ENCODE measurements at regions not wholly inside any gene's neighbourhood (a gene's known extent, or its start where the extent isn't known, plus 50 kb on each side); places are given as distances from the start of the nearest gene placed in this dataset.

- H3K9me3 Mint-ChIP-seq (ENCODE audit: low read depth) = peaks cover 5% of the 10 kb centered on the region
- no peaks in the 10 kb centered on the region for H3K4me1 Mint-ChIP-seq (ENCODE audit: low read depth)
- H3K27ac Mint-ChIP-seq = no peak overlapping the region
- no peak for DNase-seq (ENCODE audit: low spot score, unreplicated experiment)
- no peaks in the 10 kb centered on the region for H3K36me3 Mint-ChIP-seq (ENCODE audit: insufficient read depth)
- peaks cover 29% of the 10 kb centered on the region for H3K27me3 Mint-ChIP-seq
- no peak overlapping the region for H3K4me3 Mint-ChIP-seq (ENCODE audit: low read depth)
- TF ChIP-seq CTCF (IDR thresholded peaks at IDR 0.05; ENCODE audit: unreplicated experiment) = no peak
Observed at GRCh38 chr10:43931308-43931930, 282.7 kb upstream of the ZNF32 start.

GRCh38 chr10:43930777-43931176, 282.1 kb upstream of the ZNF32 start:
- no peak for TF ChIP-seq CTCF (IDR thresholded peaks at IDR 0.05; ENCODE audit: unreplicated experiment)
- Mint-ChIP-seq H3K4me1 (ENCODE audit: low read depth) (no peaks in the 10 kb centered on the region), H3K4me3 (ENCODE audit: low read depth) (no peak overlapping the region), H3K9me3 (ENCODE audit: low read depth) (peaks cover 3% of the 10 kb centered on the region), H3K27ac (no peak overlapping the region), H3K36me3 (ENCODE audit: insufficient read depth) (no peaks in the 10 kb centered on the region), H3K27me3 (peaks cover 29% of the 10 kb centered on the region)
- no peak for DNase-seq (ENCODE audit: low spot score, unreplicated experiment)

GRCh38 chr10:43930243-43930642, 281.6 kb upstream of the ZNF32 start:
- Mint-ChIP-seq H3K9me3 (ENCODE audit: low read depth) (no peaks in the 10 kb centered on the region), H3K4me3 (ENCODE audit: low read depth) (no peak overlapping the region), H3K27ac (no peak overlapping the region), H3K36me3 (ENCODE audit: insufficient read depth) (no peaks in the 10 kb centered on the region), H3K27me3 (peaks cover 29% of the 10 kb centered on the region), H3K4me1 (ENCODE audit: low read depth) (no peaks in the 10 kb centered on the region)
- TF ChIP-seq CTCF (IDR thresholded peaks at IDR 0.05; ENCODE audit: unreplicated experiment) = no peak
- DNase-seq (ENCODE audit: low spot score, unreplicated experiment) = no peak

GRCh38 chr10:43929122-43929521, 280.4 kb upstream of the ZNF32 start:
- Mint-ChIP-seq H3K27ac (no peak overlapping the region), H3K27me3 (peaks cover 29% of the 10 kb centered on the region), H3K4me3 (ENCODE audit: low read depth) (no peak overlapping the region), H3K4me1 (ENCODE audit: low read depth) (no peaks in the 10 kb centered on the region), H3K36me3 (ENCODE audit: insufficient read depth) (no peaks in the 10 kb centered on the region), H3K9me3 (ENCODE audit: low read depth) (no peaks in the 10 kb centered on the region)
- no peak for TF ChIP-seq CTCF (IDR thresholded peaks at IDR 0.05; ENCODE audit: unreplicated experiment)
- DNase-seq (ENCODE audit: low spot score, unreplicated experiment) = no peak

GRCh38 chr10:43928425-43928968, 279.8 kb upstream of the ZNF32 start:
- no peak for DNase-seq (ENCODE audit: low spot score, unreplicated experiment)
- peaks cover 32% of the 10 kb centered on the region for H3K27me3 Mint-ChIP-seq
- H3K4me3 Mint-ChIP-seq (ENCODE audit: low read depth) = no peak overlapping the region
- H3K27ac Mint-ChIP-seq = no peak overlapping the region
- H3K9me3 Mint-ChIP-seq (ENCODE audit: low read depth) = no peaks in the 10 kb centered on the region
- no peaks in the 10 kb centered on the region for H3K4me1 Mint-ChIP-seq (ENCODE audit: low read depth)
- no peak for TF ChIP-seq CTCF (IDR thresholded peaks at IDR 0.05; ENCODE audit: unreplicated experiment)
- H3K36me3 Mint-ChIP-seq (ENCODE audit: insufficient read depth) = no peaks in the 10 kb centered on the region
